ENCODE measurements at regions not wholly inside any gene's neighbourhood (a gene's known extent, or its start where the extent isn't known, plus 50 kb on each side); places are given as distances from the start of the nearest gene placed in this dataset.

GRCh38 chr12:127074161-127074560 is 1192.8 kb upstream of the TMEM132C start:
- Histone ChIP-seq H2AFZ (ENCODE audit: low read length) (no peak overlapping the region), H3K4me1 (ENCODE audit: insufficient read depth, low read length) (peaks cover under 1% of the 10 kb centered on the region), H4K20me1 (ENCODE audit: insufficient read depth, low read length) (no peaks in the 10 kb centered on the region), H3K27ac (ENCODE audit: low read depth, low read length) (no peak overlapping the region), H3K79me2 (ENCODE audit: insufficient read depth, low read length) (no peaks in the 10 kb centered on the region), H3K4me3 (ENCODE audit: insufficient read depth, low read length) (no peak overlapping the region), H3K4me2 (ENCODE audit: insufficient read depth, low read length) (no peak overlapping the region), H3K36me3 (ENCODE audit: insufficient read depth, low read length) (no peaks in the 10 kb centered on the region), H3K9me3 (ENCODE audit: low read depth, low read length) (no peaks in the 10 kb centered on the region), H3K27me3 (ENCODE audit: insufficient read depth, low read length) (peaks cover 12% of the 10 kb centered on the region)
- DNase-seq (ENCODE audit: insufficient read length, low spot score, missing footprints): no peak
- TF ChIP-seq, protein P1, sequence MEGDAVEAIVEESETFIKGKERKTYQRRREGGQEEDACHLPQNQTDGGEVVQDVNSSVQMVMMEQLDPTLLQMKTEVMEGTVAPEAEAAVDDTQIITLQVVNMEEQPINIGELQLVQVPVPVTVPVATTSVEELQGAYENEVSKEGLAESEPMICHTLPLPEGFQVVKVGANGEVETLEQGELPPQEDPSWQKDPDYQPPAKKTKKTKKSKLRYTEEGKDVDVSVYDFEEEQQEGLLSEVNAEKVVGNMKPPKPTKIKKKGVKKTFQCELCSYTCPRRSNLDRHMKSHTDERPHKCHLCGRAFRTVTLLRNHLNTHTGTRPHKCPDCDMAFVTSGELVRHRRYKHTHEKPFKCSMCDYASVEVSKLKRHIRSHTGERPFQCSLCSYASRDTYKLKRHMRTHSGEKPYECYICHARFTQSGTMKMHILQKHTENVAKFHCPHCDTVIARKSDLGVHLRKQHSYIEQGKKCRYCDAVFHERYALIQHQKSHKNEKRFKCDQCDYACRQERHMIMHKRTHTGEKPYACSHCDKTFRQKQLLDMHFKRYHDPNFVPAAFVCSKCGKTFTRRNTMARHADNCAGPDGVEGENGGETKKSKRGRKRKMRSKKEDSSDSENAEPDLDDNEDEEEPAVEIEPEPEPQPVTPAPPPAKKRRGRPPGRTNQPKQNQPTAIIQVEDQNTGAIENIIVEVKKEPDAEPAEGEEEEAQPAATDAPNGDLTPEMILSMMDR (IDR thresholded peaks at IDR 0.05; ENCODE audit: extremely low read depth, low read depth, low read length): no peak

- no peak overlapping the region for H3K4me2 ChIP-seq (ENCODE audit: insufficient read depth, low read length)
- no peaks in the 10 kb centered on the region for H3K36me3 ChIP-seq (ENCODE audit: insufficient read depth, low read length)
- no peak overlapping the region for H3K4me3 ChIP-seq (ENCODE audit: insufficient read depth, low read length)
- no peak overlapping the region for H3K27ac ChIP-seq (ENCODE audit: low read depth, low read length)
- H4K20me1 ChIP-seq (ENCODE audit: insufficient read depth, low read length): no peaks in the 10 kb centered on the region
- TF ChIP-seq, protein P1 (IDR thresholded peaks at IDR 0.05; ENCODE audit: extremely low read depth, low read depth, low read length): no peak
- H2AFZ ChIP-seq (ENCODE audit: low read length): no peak overlapping the region
- H3K4me1 ChIP-seq (ENCODE audit: insufficient read depth, low read length): peaks cover 3% of the 10 kb centered on the region
- H3K9me3 ChIP-seq (ENCODE audit: low read depth, low read length): no peaks in the 10 kb centered on the region
- H3K79me2 ChIP-seq (ENCODE audit: insufficient read depth, low read length): no peaks in the 10 kb centered on the region
- DNase-seq (ENCODE audit: insufficient read length, low spot score, missing footprints): no peak
- peaks cover 12% of the 10 kb centered on the region for H3K27me3 ChIP-seq (ENCODE audit: insufficient read depth, low read length)
Observed at GRCh38 chr12:127075981-127076380, 1191.0 kb upstream of the TMEM132C start.

DNA sequence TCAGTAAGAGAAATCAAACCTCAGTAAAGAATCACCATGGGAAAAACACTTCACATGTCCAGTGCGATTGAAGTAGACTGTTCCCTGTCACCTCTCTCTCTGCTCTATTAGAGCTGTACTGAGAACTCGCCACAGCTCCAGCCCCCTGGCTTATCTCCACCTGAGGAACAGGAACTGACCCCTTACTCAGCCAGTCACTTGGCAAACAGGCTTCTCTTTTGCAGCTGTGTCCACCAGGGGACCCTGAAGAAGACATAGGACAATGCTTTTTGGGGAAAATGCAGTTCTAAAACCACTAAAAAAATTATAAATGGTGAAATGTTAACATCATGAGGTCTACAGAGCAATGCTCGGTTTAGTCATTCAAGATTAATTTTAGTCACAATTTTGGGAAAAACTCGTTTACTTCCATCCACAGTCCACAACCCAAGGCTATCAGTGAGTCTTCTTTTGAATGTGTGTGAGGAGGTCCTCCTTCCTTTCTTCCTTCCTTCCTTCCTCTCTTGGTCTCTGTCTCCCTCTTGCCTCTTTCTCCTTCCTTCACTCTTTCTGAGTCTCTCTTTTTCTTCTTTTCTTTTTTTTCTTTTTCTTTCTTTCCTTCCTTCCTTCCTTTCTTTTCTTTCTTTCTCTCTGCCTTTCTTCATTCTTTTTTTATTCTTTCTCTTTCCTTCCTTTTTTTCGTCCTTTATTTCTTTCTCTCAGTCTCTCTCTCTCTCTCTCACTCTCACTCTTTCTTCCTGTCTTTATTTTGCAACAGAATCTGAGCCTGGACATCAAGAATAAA is 1189.5 kb upstream of the TMEM132C start:
- no peak overlapping the region for H3K4me2 ChIP-seq (ENCODE audit: insufficient read depth, low read length)
- H2AFZ ChIP-seq (ENCODE audit: low read length): no peak overlapping the region
- H3K36me3 ChIP-seq (ENCODE audit: insufficient read depth, low read length): no peaks in the 10 kb centered on the region
- no peak for DNase-seq (ENCODE audit: insufficient read length, low spot score, missing footprints)
- no peaks in the 10 kb centered on the region for H3K9me3 ChIP-seq (ENCODE audit: low read depth, low read length)
- H3K79me2 ChIP-seq (ENCODE audit: insufficient read depth, low read length): no peaks in the 10 kb centered on the region
- peaks cover 8% of the 10 kb centered on the region for H3K27me3 ChIP-seq (ENCODE audit: insufficient read depth, low read length)
- no peak overlapping the region for H3K27ac ChIP-seq (ENCODE audit: low read depth, low read length)
- H3K4me1 ChIP-seq (ENCODE audit: insufficient read depth, low read length): peaks cover 3% of the 10 kb centered on the region
- H4K20me1 ChIP-seq (ENCODE audit: insufficient read depth, low read length): no peaks in the 10 kb centered on the region
- H3K4me3 ChIP-seq (ENCODE audit: insufficient read depth, low read length): no peak overlapping the region
- TF ChIP-seq, protein P1 (IDR thresholded peaks at IDR 0.05; ENCODE audit: extremely low read depth, low read depth, low read length): no peak

DNA sequence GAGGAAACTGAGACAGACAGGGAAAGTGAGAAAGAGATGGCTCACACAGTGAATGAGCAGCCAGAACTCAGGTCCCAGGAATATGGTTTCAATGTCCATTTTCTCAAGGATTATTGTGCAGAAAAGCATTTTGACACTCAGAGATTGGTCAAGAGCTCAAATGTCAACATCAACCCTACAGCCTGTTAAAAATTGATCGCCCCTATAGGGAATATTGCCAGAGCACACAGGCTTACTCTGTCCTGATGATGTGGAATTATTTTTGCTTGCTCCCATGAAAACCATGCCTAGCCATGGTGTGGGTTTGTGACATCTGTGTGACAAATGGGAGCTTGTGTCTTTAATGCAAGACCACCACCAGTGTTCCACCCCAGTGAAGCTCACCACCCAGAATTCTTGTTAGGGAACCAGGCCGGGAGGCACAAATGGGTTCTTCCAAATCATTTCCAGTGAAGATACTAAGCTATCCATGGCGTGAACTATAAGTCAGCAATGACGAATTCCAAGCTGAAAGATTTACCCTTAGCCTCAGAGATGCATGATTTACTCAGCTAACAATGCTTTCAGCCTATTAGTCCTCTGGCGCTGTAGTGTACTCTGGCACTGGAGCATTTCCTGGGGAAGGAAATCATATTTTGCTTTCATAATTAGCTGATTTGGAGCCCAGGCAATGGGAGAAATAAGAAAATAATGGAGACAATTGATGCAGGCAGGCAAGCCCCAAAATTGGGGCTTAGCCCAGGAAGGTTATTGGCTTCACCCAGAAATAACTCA is 1188.2 kb upstream of the TMEM132C start:
- DNase-seq (ENCODE audit: insufficient read length, low spot score, missing footprints): no peak
- H3K27me3 ChIP-seq (ENCODE audit: insufficient read depth, low read length): peaks cover 8% of the 10 kb centered on the region
- no peaks in the 10 kb centered on the region for H3K36me3 ChIP-seq (ENCODE audit: insufficient read depth, low read length)
- TF ChIP-seq, protein P1 (IDR thresholded peaks at IDR 0.05; ENCODE audit: extremely low read depth, low read depth, low read length): no peak
- H3K27ac ChIP-seq (ENCODE audit: low read depth, low read length): no peak overlapping the region
- no peaks in the 10 kb centered on the region for H3K79me2 ChIP-seq (ENCODE audit: insufficient read depth, low read length)
- H3K4me3 ChIP-seq (ENCODE audit: insufficient read depth, low read length): no peak overlapping the region
- H3K9me3 ChIP-seq (ENCODE audit: low read depth, low read length): no peaks in the 10 kb centered on the region
- no peak overlapping the region for H2AFZ ChIP-seq (ENCODE audit: low read length)
- H3K4me2 ChIP-seq (ENCODE audit: insufficient read depth, low read length): no peak overlapping the region
- H4K20me1 ChIP-seq (ENCODE audit: insufficient read depth, low read length): no peaks in the 10 kb centered on the region
- peaks cover 6% of the 10 kb centered on the region for H3K4me1 ChIP-seq (ENCODE audit: insufficient read depth, low read length)
